ENCODE measurements at regions not wholly inside any gene's neighbourhood (a gene's known extent, or its start where the extent isn't known, plus 50 kb on each side); places are given as distances from the start of the nearest gene placed in this dataset.

- no peak for DNase-seq
Observed at GRCh38 chr1:214208460-214208859, 72.5 kb upstream of the SMYD2 start.

DNA sequence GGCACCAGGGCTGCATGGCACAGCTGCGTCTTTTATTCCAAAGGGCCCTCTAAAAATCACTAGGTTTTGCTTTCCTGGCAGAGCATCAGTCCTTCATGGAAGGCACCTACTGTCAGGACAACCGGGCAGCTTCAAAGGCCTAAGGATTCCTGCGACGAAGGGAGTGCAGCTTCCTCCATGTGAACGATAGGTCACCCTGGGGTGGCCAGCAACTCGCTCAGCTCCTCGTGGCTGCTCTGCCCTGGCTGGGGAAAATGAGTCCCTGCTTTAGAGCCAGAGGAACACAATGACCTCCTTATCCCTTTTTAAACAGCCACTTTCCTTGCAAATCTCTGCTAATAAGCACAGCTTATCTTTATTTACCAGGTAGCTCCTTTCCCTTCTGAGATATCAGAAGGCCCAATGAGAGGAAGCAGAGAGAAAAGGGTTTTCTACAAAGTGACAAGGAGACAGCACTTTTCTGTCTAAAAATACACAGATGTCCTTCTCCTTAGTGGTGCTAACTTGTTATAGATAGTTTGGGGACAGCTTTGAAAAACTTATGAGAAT is 71.6 kb upstream of the SMYD2 start:
- DNase-seq, result no peak

DNA sequence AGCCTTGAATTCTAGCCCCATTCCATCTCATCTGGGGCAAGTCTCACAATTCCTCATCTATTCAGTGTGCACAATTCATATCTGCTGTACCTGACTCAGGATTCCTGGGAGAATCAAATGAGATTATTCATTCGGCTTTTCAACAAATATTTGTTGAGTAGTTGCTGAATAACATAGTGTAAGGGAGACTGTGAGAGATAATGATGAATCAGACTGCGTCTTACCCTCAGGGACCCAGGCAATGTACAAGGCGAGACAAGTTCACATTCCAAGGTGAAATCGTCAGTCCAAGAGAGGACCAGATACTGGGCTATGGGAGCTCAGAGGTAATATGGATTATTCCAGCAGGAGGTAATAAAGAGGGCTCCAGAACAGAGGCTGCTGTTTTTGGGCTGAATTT is 67.8 kb upstream of the SMYD2 start:
- no peak for DNase-seq

DNA sequence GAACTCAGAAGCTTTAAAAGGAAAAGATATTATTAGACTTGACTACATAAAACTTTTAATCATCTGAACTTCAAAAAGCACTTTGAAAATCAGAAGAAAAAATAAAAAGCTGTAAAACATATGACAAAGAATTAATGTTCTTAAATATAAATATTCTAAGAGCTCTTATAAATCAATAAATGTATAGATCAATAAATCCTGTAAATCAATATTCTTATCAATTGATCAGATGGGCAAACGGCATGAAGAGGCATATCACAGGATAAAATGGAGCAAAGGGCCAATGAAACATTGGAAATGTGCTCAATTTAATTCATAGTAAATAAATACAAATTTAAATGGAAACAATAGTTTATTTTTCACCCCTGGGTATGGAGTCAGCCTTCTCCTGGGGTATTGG is 66.1 kb upstream of the SMYD2 start:
- DNase-seq, result no peak

DNA sequence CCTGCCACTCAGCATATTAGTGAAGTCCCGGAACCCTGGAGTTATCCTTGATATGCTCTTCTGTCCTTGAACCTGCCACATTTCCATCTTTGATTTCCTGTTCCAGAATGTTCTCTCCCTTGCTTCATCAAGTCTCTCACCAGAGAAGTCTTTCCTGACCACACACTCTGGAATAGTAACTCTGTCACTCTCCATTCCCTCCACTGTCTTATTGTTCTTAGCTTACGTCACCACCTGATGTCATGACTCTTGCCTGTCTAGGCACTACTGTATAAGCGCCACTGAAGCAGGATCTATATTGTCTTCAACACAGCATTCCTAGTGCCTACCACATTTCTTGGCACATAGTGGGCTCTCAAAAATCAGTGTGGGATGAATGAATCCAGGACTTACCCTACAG is 65.4 kb upstream of the SMYD2 start:
- DNase-seq, result no peak

GRCh38 chr1:214216021-214216420 is 64.9 kb upstream of the SMYD2 start:
- no peak for DNase-seq

GRCh38 chr1:214216779-214217178 is 64.2 kb upstream of the SMYD2 start:
- DNase-seq, result no peak

GRCh38 chr1:214219902-214220301 is 61.1 kb upstream of the SMYD2 start:
- no peak for DNase-seq

GRCh38 chr1:214220891-214221290 is 60.1 kb upstream of the SMYD2 start:
- DNase-seq, result no peak

DNA sequence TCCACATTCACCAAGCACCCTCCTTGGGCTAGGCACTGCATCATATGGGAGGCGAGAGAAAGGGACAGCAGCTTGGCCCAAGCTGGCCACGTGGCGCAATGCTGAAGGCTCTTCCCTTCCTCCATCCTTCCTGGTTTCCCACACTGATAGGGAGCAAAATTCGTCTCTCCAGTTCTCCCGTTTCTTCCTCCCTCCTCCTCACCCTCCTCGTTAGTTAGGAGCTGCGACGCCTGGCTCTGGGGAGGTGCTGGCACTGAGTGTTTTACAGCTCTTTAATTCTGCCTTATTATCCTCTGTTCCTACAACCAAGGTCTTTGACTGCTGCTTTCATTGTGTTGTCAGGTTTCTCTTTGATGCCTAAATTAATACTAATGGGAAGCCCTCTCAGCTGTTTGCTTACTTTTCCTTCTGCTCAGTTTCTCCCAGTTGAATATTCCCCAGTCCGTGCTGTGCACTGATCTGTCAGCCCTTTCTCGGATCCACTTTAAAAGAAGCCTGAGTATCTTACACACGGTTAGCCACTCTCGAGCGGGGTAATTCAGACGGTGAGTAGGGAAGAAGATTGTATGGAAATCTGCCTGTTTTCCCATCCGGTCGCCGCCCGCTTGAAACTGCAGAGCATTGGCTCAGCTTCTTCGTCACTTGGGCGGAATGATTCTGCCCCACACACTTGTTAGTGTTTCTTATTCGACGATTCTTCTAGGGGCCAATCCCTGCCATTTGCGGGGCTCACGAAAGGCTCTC is 56.2 kb upstream of the SMYD2 start:
- DNase-seq, result no peak

GRCh38 chr1:214228976-214229375 is 52.0 kb upstream of the SMYD2 start:
- DNase-seq, result no peak

DNA sequence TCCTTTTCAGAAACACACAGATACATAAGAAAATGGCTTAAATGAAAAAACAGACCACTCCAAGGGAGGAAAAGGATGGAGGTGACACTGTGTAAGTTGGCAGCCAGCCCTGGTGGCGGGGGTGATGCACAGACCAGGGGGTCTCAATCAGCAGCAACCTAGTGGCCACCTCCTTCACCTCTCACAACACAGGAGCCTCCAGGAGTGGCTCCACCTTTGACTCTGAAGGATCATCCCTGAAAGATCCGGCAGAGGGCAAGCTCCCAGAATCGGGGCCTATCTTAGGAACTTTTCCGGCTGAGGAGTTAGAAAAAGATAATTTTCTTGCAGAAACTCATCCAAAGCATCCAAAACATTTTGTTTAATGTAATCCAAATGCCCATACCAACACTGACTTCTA is 51.2 kb upstream of the SMYD2 start:
- DNase-seq, result no peak
